ENCODE measurements at regions not wholly inside any gene's neighbourhood (a gene's known extent, or its start where the extent isn't known, plus 50 kb on each side); places are given as distances from the start of the nearest gene placed in this dataset.

- H3K27me3 ChIP-seq (ENCODE audit: insufficient read depth, low read length, poor library complexity): no peaks in the 10 kb centered on the region
- no peaks in the 10 kb centered on the region for H3K4me1 ChIP-seq (ENCODE audit: insufficient read depth, low read length)
- ATAC-seq (ENCODE audit: insufficient read depth, low read depth): no peak
- no peak for DNase-seq
- H3K27ac ChIP-seq (ENCODE audit: low read length): no peak overlapping the region
- H3K9ac ChIP-seq (ENCODE audit: low read depth, low read length): no peak overlapping the region
- H2AFZ ChIP-seq (ENCODE audit: low read depth, low read length): no peak overlapping the region
- no peaks in the 10 kb centered on the region for H3K36me3 ChIP-seq (ENCODE audit: insufficient read depth, low read length)
- no peaks in the 10 kb centered on the region for H3K9me3 ChIP-seq (ENCODE audit: insufficient read depth, low read length, severe bottlenecking)
- H3K4me3 ChIP-seq (ENCODE audit: low read depth in 1 of 2, low read length in 2 of 2): no peak overlapping the region
- TF ChIP-seq EZH2 (IDR thresholded peaks at IDR 0.05; ENCODE audit: borderline replicate concordance, low read depth, low read length, severe bottlenecking) (no peak), CTCF (IDR thresholded peaks at IDR 0.05; ENCODE audit: borderline replicate concordance, extremely low read depth, low read length, poor library complexity, severe bottlenecking) (no peak)
- no peaks in the 10 kb centered on the region for H4K20me1 ChIP-seq (ENCODE audit: insufficient read depth, low read length)
- no peaks in the 10 kb centered on the region for H3K79me2 ChIP-seq (ENCODE audit: insufficient read depth, low read length)
- no peak overlapping the region for H3K4me2 ChIP-seq (ENCODE audit: insufficient read depth, low read length)
Measured at GRCh38 chr18:1050012-1050657, 145.5 kb downstream of the ADCYAP1 start.

- no peak overlapping the region for H3K27ac ChIP-seq (ENCODE audit: low read length)
- H4K20me1 ChIP-seq (ENCODE audit: insufficient read depth, low read length): no peaks in the 10 kb centered on the region
- H3K4me1 ChIP-seq (ENCODE audit: insufficient read depth, low read length): no peaks in the 10 kb centered on the region
- ATAC-seq (ENCODE audit: insufficient read depth, low read depth) (no peak), DNase-seq (no peak)
- H3K9ac ChIP-seq (ENCODE audit: low read depth, low read length): no peak overlapping the region
- no peaks in the 10 kb centered on the region for H3K36me3 ChIP-seq (ENCODE audit: insufficient read depth, low read length)
- H2AFZ ChIP-seq (ENCODE audit: low read depth, low read length): no peak overlapping the region
- no peaks in the 10 kb centered on the region for H3K79me2 ChIP-seq (ENCODE audit: insufficient read depth, low read length)
- H3K4me3 ChIP-seq (ENCODE audit: low read depth in 1 of 2, low read length in 2 of 2): no peak overlapping the region
- no peaks in the 10 kb centered on the region for H3K27me3 ChIP-seq (ENCODE audit: insufficient read depth, low read length, poor library complexity)
- TF ChIP-seq CTCF (IDR thresholded peaks at IDR 0.05; ENCODE audit: borderline replicate concordance, extremely low read depth, low read length, poor library complexity, severe bottlenecking): no peak
- no peak for TF ChIP-seq EZH2 (IDR thresholded peaks at IDR 0.05; ENCODE audit: borderline replicate concordance, low read depth, low read length, severe bottlenecking)
- no peak overlapping the region for H3K4me2 ChIP-seq (ENCODE audit: insufficient read depth, low read length)
- H3K9me3 ChIP-seq (ENCODE audit: insufficient read depth, low read length, severe bottlenecking): no peaks in the 10 kb centered on the region
Measured at GRCh38 chr18:1052301-1052700, 147.6 kb downstream of the ADCYAP1 start.

GRCh38 chr18:1053331-1054315 lies 149.0 kb downstream of the ADCYAP1 start:
- Histone ChIP-seq H3K27me3 (ENCODE audit: insufficient read depth, low read length, poor library complexity) (no peaks in the 10 kb centered on the region), H3K36me3 (ENCODE audit: insufficient read depth, low read length) (no peaks in the 10 kb centered on the region), H3K9ac (ENCODE audit: low read depth, low read length) (no peak overlapping the region), H3K79me2 (ENCODE audit: insufficient read depth, low read length) (no peaks in the 10 kb centered on the region), H3K4me3 (ENCODE audit: low read depth in 1 of 2, low read length in 2 of 2) (no peak overlapping the region), H2AFZ (ENCODE audit: low read depth, low read length) (no peak overlapping the region), H3K27ac (ENCODE audit: low read length) (no peak overlapping the region), H4K20me1 (ENCODE audit: insufficient read depth, low read length) (no peaks in the 10 kb centered on the region), H3K4me1 (ENCODE audit: insufficient read depth, low read length) (no peaks in the 10 kb centered on the region), H3K4me2 (ENCODE audit: insufficient read depth, low read length) (no peak overlapping the region), H3K9me3 (ENCODE audit: insufficient read depth, low read length, severe bottlenecking) (no peaks in the 10 kb centered on the region)
- DNase-seq (no peak), ATAC-seq (ENCODE audit: insufficient read depth, low read depth) (no peak)
- TF ChIP-seq CTCF (IDR thresholded peaks at IDR 0.05; ENCODE audit: borderline replicate concordance, extremely low read depth, low read length, poor library complexity, severe bottlenecking) (no peak), EZH2 (IDR thresholded peaks at IDR 0.05; ENCODE audit: borderline replicate concordance, low read depth, low read length, severe bottlenecking) (no peak)

All from DND-41 (cell line).